Stimulated activated naive CD8-positive, alpha-beta T cell treated with anti-CD3 and anti-CD28 coated beads, Interleukin-15, Interleukin-2, amounts not matched to agents 100 ng/mL and 50 ng/mL, for 24 hours (primary cell): ENCODE measurements at regions not wholly inside any gene's neighbourhood (a gene's known extent, or its start where the extent isn't known, plus 50 kb on each side); places are given as distances from the start of the nearest gene placed in this dataset.

ENCODE experiments used
- H3K27ac Mint-ChIP-seq: one replicate; pipeline ENCODE4 v1.8.0; 2021; ENCODE audit warnings: mild to moderate bottlenecking, mixed read lengths
- H3K27me3 Mint-ChIP-seq: one replicate; pipeline ENCODE4 v1.8.0; 2021; ENCODE audit warnings: mixed read lengths
- H3K36me3 Mint-ChIP-seq: one replicate; pipeline ENCODE4 v1.8.0; 2021; ENCODE audit warnings: low read depth, mixed read lengths
- H3K4me1 Mint-ChIP-seq: one replicate; pipeline ENCODE4 v1.8.0; 2021; ENCODE audit warnings: low read depth, mixed read lengths
- H3K4me3 Mint-ChIP-seq: one replicate; pipeline ENCODE4 v1.8.0; 2021; ENCODE audit warnings: mild to moderate bottlenecking, mixed read lengths
- H3K9me3 Mint-ChIP-seq: one replicate; pipeline ENCODE4 v1.8.0; 2021; ENCODE audit warnings: mixed read lengths

GRCh38 chr5:109956884-109957283 lies 267.2 kb downstream of the MAN2A1 start:
- Mint-ChIP-seq H3K36me3 (no peaks in the 10 kb centered on the region), H3K27ac (no peak overlapping the region), H3K27me3 (no peaks in the 10 kb centered on the region), H3K4me3 (no peak overlapping the region), H3K4me1 (no peaks in the 10 kb centered on the region), H3K9me3 (no peaks in the 10 kb centered on the region)

- no peaks in the 10 kb centered on the region for H3K9me3 Mint-ChIP-seq
- no peaks in the 10 kb centered on the region for H3K27me3 Mint-ChIP-seq
- no peak overlapping the region for H3K27ac Mint-ChIP-seq
- H3K36me3 Mint-ChIP-seq, result no peaks in the 10 kb centered on the region
- H3K4me3 Mint-ChIP-seq, result no peak overlapping the region
- peaks cover 5% of the 10 kb centered on the region for H3K4me1 Mint-ChIP-seq
These were observed 268.4 kb downstream of the MAN2A1 start for GRCh38 chr5:109958082-109958481.

- Mint-ChIP-seq H3K4me3 (no peak overlapping the region), H3K4me1 (peaks cover 18% of the 10 kb centered on the region)
These were observed 269.9 kb downstream of the MAN2A1 start for GRCh38 chr5:109959652-109960051.

GRCh38 chr5:109961751-109962150 lies 272.0 kb downstream of the MAN2A1 start:
- H3K4me3 Mint-ChIP-seq, result no peak overlapping the region
- peaks cover 35% of the 10 kb centered on the region for H3K4me1 Mint-ChIP-seq
- H3K27me3 Mint-ChIP-seq, result no peaks in the 10 kb centered on the region
- H3K27ac Mint-ChIP-seq, result no peak overlapping the region
- H3K36me3 Mint-ChIP-seq, result no peaks in the 10 kb centered on the region
- H3K9me3 Mint-ChIP-seq, result peaks cover 4% of the 10 kb centered on the region

More at GRCh38 chr5:109959652-109960051, 269.9 kb downstream of the MAN2A1 start:
- Mint-ChIP-seq H3K36me3 (no peaks in the 10 kb centered on the region), H3K27me3 (no peaks in the 10 kb centered on the region), H3K9me3 (no peaks in the 10 kb centered on the region), H3K27ac (no peak overlapping the region)

- Mint-ChIP-seq H3K4me1 (peaks cover 35% of the 10 kb centered on the region), H3K27ac (no peak overlapping the region), H3K4me3 (no peak overlapping the region), H3K36me3 (no peaks in the 10 kb centered on the region), H3K27me3 (no peaks in the 10 kb centered on the region), H3K9me3 (peaks cover 4% of the 10 kb centered on the region)
These were observed 273.3 kb downstream of the MAN2A1 start for GRCh38 chr5:109962882-109963603.

- H3K27me3 Mint-ChIP-seq, result no peaks in the 10 kb centered on the region
- H3K9me3 Mint-ChIP-seq, result peaks cover 4% of the 10 kb centered on the region
- peaks cover 35% of the 10 kb centered on the region for H3K4me1 Mint-ChIP-seq
- H3K27ac Mint-ChIP-seq, result no peak overlapping the region
- no peak overlapping the region for H3K4me3 Mint-ChIP-seq
- no peaks in the 10 kb centered on the region for H3K36me3 Mint-ChIP-seq
These were observed 274.4 kb downstream of the MAN2A1 start for GRCh38 chr5:109964136-109964535.

- H3K4me3 Mint-ChIP-seq, result no peak overlapping the region
- no peaks in the 10 kb centered on the region for H3K27me3 Mint-ChIP-seq
- peaks cover 35% of the 10 kb centered on the region for H3K4me1 Mint-ChIP-seq
- no peaks in the 10 kb centered on the region for H3K36me3 Mint-ChIP-seq
- H3K27ac Mint-ChIP-seq, result peak overlapping the region; percentile 13
- peaks cover 4% of the 10 kb centered on the region for H3K9me3 Mint-ChIP-seq
These were observed 275.9 kb downstream of the MAN2A1 start for GRCh38 chr5:109965634-109966033.

- Mint-ChIP-seq H3K4me3 (no peak overlapping the region), H3K27ac (no peak overlapping the region), H3K27me3 (no peaks in the 10 kb centered on the region), H3K9me3 (no peaks in the 10 kb centered on the region), H3K36me3 (no peaks in the 10 kb centered on the region), H3K4me1 (peaks cover 12% of the 10 kb centered on the region)
These were observed 282.2 kb downstream of the MAN2A1 start for GRCh38 chr5:109971968-109972367.

- H3K4me3 Mint-ChIP-seq, result no peak overlapping the region
- H3K4me1 Mint-ChIP-seq, result no peaks in the 10 kb centered on the region
- no peaks in the 10 kb centered on the region for H3K36me3 Mint-ChIP-seq
- peaks cover 4% of the 10 kb centered on the region for H3K9me3 Mint-ChIP-seq
- H3K27ac Mint-ChIP-seq, result no peak overlapping the region
- no peaks in the 10 kb centered on the region for H3K27me3 Mint-ChIP-seq
These were observed 292.3 kb downstream of the MAN2A1 start for GRCh38 chr5:109981979-109982378.

GRCh38 chr5:109982966-109983534 lies 293.3 kb downstream of the MAN2A1 start:
- H3K9me3 Mint-ChIP-seq, result peaks cover 4% of the 10 kb centered on the region
- H3K36me3 Mint-ChIP-seq, result no peaks in the 10 kb centered on the region
- no peak overlapping the region for H3K4me3 Mint-ChIP-seq
- H3K4me1 Mint-ChIP-seq, result peaks cover 4% of the 10 kb centered on the region
- no peaks in the 10 kb centered on the region for H3K27me3 Mint-ChIP-seq
- no peak overlapping the region for H3K27ac Mint-ChIP-seq

- Mint-ChIP-seq H3K27me3 (no peaks in the 10 kb centered on the region), H3K27ac (no peak overlapping the region), H3K4me1 (peaks cover 4% of the 10 kb centered on the region), H3K36me3 (no peaks in the 10 kb centered on the region), H3K9me3 (peaks cover 4% of the 10 kb centered on the region), H3K4me3 (no peak overlapping the region)
These were observed 297.0 kb downstream of the MAN2A1 start for GRCh38 chr5:109986726-109987125.

- Mint-ChIP-seq H3K4me3 (no peak overlapping the region), H3K9me3 (peaks cover 4% of the 10 kb centered on the region), H3K27me3 (no peaks in the 10 kb centered on the region), H3K4me1 (peaks cover 4% of the 10 kb centered on the region), H3K36me3 (no peaks in the 10 kb centered on the region), H3K27ac (no peak overlapping the region)
These were observed 297.6 kb downstream of the MAN2A1 start for GRCh38 chr5:109987355-109987754.

GRCh38 chr5:109987970-109988369 lies 298.2 kb downstream of the MAN2A1 start:
- Mint-ChIP-seq H3K9me3 (peaks cover 4% of the 10 kb centered on the region), H3K36me3 (no peaks in the 10 kb centered on the region), H3K4me1 (peaks cover 4% of the 10 kb centered on the region), H3K27me3 (no peaks in the 10 kb centered on the region), H3K27ac (no peak overlapping the region), H3K4me3 (no peak overlapping the region)

GRCh38 chr5:109989161-109989560 lies 299.4 kb downstream of the MAN2A1 start:
- H3K27ac Mint-ChIP-seq, result no peak overlapping the region
- peaks cover 4% of the 10 kb centered on the region for H3K4me1 Mint-ChIP-seq
- H3K27me3 Mint-ChIP-seq, result no peaks in the 10 kb centered on the region
- H3K9me3 Mint-ChIP-seq, result peaks cover 4% of the 10 kb centered on the region
- no peaks in the 10 kb centered on the region for H3K36me3 Mint-ChIP-seq
- H3K4me3 Mint-ChIP-seq, result no peak overlapping the region

GRCh38 chr5:109989994-109990722 lies 300.4 kb downstream of the MAN2A1 start:
- Mint-ChIP-seq H3K27me3 (no peaks in the 10 kb centered on the region), H3K4me3 (no peak overlapping the region), H3K27ac (no peak overlapping the region), H3K4me1 (peaks cover 4% of the 10 kb centered on the region), H3K9me3 (peaks cover 2% of the 10 kb centered on the region), H3K36me3 (no peaks in the 10 kb centered on the region)
